ENCODE measurements at regions not wholly inside any gene's neighbourhood (a gene's known extent, or its start where the extent isn't known, plus 50 kb on each side); places are given as distances from the start of the nearest gene placed in this dataset.

DNA sequence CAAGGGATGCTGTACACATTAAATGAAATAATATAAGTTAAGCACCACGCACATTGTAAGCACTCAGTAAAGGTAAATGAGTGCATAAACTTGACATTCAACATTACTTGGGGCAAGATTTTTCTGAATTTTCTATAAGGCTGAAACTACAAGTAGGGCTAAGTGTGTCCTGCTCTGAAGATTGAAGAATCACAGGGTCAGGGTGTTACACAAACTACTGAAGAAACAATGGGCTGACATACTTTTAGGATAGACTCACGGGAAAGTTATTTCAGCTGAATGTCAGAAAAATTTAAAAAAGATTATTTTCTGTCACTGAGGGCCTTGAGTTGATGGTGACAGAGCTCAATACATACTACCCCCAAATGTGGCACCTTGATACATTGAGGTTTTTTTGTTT is 644.2 kb upstream of the PLXNA2 start:
- no peaks in the 10 kb centered on the region for H3K27me3 ChIP-seq (ENCODE audit: control insufficient read depth in 1 of 2, insufficient read depth in 1 of 2, low read length in 2 of 2)
- H2BK120ac ChIP-seq (ENCODE audit: low read depth, low read length) = no peak overlapping the region
- H3K36me3 ChIP-seq (ENCODE audit: control insufficient read depth in 1 of 2, insufficient read depth in 2 of 2, low read depth in 1 of 2, low read length in 2 of 2) = no peaks in the 10 kb centered on the region
- no peak overlapping the region for H2AFZ ChIP-seq (ENCODE audit: low read depth, low read length)
- no peak overlapping the region for H2AK5ac ChIP-seq (ENCODE audit: low read length, severe bottlenecking)
- DNase-seq = no peak
- H3K23ac ChIP-seq (ENCODE audit: low read length in 2 of 2) = no peak overlapping the region
- H3K4me1 ChIP-seq (ENCODE audit: control insufficient read depth, insufficient read depth, low read depth, low read length) = no peaks in the 10 kb centered on the region
- H3K4ac ChIP-seq (ENCODE audit: low read depth in 1 of 2, low read length in 2 of 2) = no peak overlapping the region
- no peak overlapping the region for H3K4me3 ChIP-seq (ENCODE audit: insufficient read depth in 1 of 2, low read depth in 1 of 2, low read length in 2 of 2)
- no peaks in the 10 kb centered on the region for H3K9me3 ChIP-seq (ENCODE audit: control insufficient read depth, low read length)
- no peak overlapping the region for H4K91ac ChIP-seq (ENCODE audit: low read length)
- H3K18ac ChIP-seq (ENCODE audit: low read depth in 1 of 2, low read length in 2 of 2) = no peak overlapping the region
- no peak overlapping the region for H3K27ac ChIP-seq (ENCODE audit: low read length, poor library complexity, severe bottlenecking)
- H2BK12ac ChIP-seq (ENCODE audit: low read length in 2 of 2) = no peak overlapping the region
- H3K14ac ChIP-seq (ENCODE audit: low read length in 2 of 2) = no peak overlapping the region
- H3K4me2 ChIP-seq (ENCODE audit: low read length, poor library complexity, severe bottlenecking) = no peak overlapping the region
- H4K8ac ChIP-seq (ENCODE audit: low read length) = no peak overlapping the region
- H3K79me1 ChIP-seq (replicated peaks; ENCODE audit: low read length, poor library complexity, severe bottlenecking) = no peaks in the 10 kb centered on the region
- H2BK5ac ChIP-seq (ENCODE audit: low read depth, low read length, poor library complexity, severe bottlenecking) = no peak overlapping the region
- 88% methylated on average over 2 of the region's 2 CpGs for WGBS
- H3K9ac ChIP-seq (ENCODE audit: low read length) = no peak overlapping the region
- no peak overlapping the region for H2BK15ac ChIP-seq (ENCODE audit: low read depth, poor library complexity, severe bottlenecking)

DNA sequence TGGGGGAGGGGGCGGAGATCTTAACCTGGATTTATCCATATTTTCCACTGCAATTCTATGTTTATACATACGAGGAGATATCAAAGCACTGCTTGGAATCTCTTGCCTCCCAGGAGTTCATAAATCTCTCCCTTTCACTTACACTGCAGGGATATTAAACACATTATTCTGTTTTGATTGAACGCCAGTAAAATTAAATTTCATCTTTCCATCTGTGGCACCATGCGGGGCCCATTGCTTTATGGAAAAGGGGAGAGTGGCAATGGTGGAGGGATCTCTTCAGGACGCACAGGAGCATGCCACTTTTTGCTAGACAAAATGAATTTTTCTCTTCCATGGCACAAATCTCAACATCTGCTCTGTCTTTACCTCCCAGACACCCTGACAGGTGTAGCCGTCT is 648.0 kb upstream of the PLXNA2 start:
- no peak overlapping the region for H2AK5ac ChIP-seq (ENCODE audit: low read length, severe bottlenecking)
- no peaks in the 10 kb centered on the region for H3K27me3 ChIP-seq (ENCODE audit: control insufficient read depth in 1 of 2, insufficient read depth in 1 of 2, low read length in 2 of 2)
- H3K14ac ChIP-seq (ENCODE audit: low read length in 2 of 2) = no peak overlapping the region
- no peak overlapping the region for H2BK5ac ChIP-seq (ENCODE audit: low read depth, low read length, poor library complexity, severe bottlenecking)
- no peak overlapping the region for H4K8ac ChIP-seq (ENCODE audit: low read length)
- no peak overlapping the region for H2BK12ac ChIP-seq (ENCODE audit: low read length in 2 of 2)
- no peak overlapping the region for H2AFZ ChIP-seq (ENCODE audit: low read depth, low read length)
- no peaks in the 10 kb centered on the region for H3K4me1 ChIP-seq (ENCODE audit: control insufficient read depth, insufficient read depth, low read depth, low read length)
- 93% methylated on average over 5 of the region's 6 CpGs for WGBS
- H3K18ac ChIP-seq (ENCODE audit: low read depth in 1 of 2, low read length in 2 of 2) = no peak overlapping the region
- no peaks in the 10 kb centered on the region for H3K79me1 ChIP-seq (replicated peaks; ENCODE audit: low read length, poor library complexity, severe bottlenecking)
- H2BK120ac ChIP-seq (ENCODE audit: low read depth, low read length) = no peak overlapping the region
- H4K91ac ChIP-seq (ENCODE audit: low read length) = no peak overlapping the region
- H3K4me2 ChIP-seq (ENCODE audit: low read length, poor library complexity, severe bottlenecking) = no peak overlapping the region
- no peak overlapping the region for H3K4ac ChIP-seq (ENCODE audit: low read depth in 1 of 2, low read length in 2 of 2)
- H2BK15ac ChIP-seq (ENCODE audit: low read depth, poor library complexity, severe bottlenecking) = no peak overlapping the region
- DNase-seq = no peak
- H3K27ac ChIP-seq (ENCODE audit: low read length, poor library complexity, severe bottlenecking) = no peak overlapping the region
- no peaks in the 10 kb centered on the region for H3K9me3 ChIP-seq (ENCODE audit: control insufficient read depth, low read length)
- no peak overlapping the region for H3K9ac ChIP-seq (ENCODE audit: low read length)
- H3K36me3 ChIP-seq (ENCODE audit: control insufficient read depth in 1 of 2, insufficient read depth in 2 of 2, low read depth in 1 of 2, low read length in 2 of 2) = no peaks in the 10 kb centered on the region
- H3K4me3 ChIP-seq (ENCODE audit: insufficient read depth in 1 of 2, low read depth in 1 of 2, low read length in 2 of 2) = no peak overlapping the region
- H3K23ac ChIP-seq (ENCODE audit: low read length in 2 of 2) = no peak overlapping the region

DNA sequence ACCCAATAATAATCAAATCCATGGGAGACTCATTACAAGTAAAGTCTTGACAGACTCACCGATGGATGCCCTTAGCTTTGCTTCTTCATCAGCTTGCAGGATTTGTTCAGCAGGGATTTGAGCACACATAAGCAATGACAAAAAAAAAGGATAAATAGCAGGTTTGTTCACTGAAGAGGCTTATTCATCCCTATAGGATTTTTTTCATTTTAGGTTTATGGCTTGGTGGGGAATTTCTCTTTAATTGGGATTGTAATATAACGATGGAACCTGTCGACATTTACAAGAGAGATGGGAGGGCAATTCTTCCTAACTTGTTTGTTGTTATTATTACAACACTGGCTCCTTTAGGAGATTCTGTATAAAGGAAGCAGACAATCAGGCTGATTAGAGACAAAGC is 649.1 kb upstream of the PLXNA2 start:
- 96% methylated on average over 3 of the region's 3 CpGs for WGBS
- Histone ChIP-seq H3K18ac (ENCODE audit: low read depth in 1 of 2, low read length in 2 of 2) (no peak overlapping the region), H4K91ac (ENCODE audit: low read length) (no peak overlapping the region), H2BK15ac (ENCODE audit: low read depth, poor library complexity, severe bottlenecking) (no peak overlapping the region), H3K9me3 (ENCODE audit: control insufficient read depth, low read length) (no peaks in the 10 kb centered on the region), H3K9ac (ENCODE audit: low read length) (no peak overlapping the region), H3K4me1 (ENCODE audit: control insufficient read depth, insufficient read depth, low read depth, low read length) (no peaks in the 10 kb centered on the region), H2BK120ac (ENCODE audit: low read depth, low read length) (no peak overlapping the region), H3K23ac (ENCODE audit: low read length in 2 of 2) (no peak overlapping the region), H3K27me3 (ENCODE audit: control insufficient read depth in 1 of 2, insufficient read depth in 1 of 2, low read length in 2 of 2) (no peaks in the 10 kb centered on the region), H3K36me3 (ENCODE audit: control insufficient read depth in 1 of 2, insufficient read depth in 2 of 2, low read depth in 1 of 2, low read length in 2 of 2) (no peaks in the 10 kb centered on the region), H2BK5ac (ENCODE audit: low read depth, low read length, poor library complexity, severe bottlenecking) (no peak overlapping the region), H3K27ac (ENCODE audit: low read length, poor library complexity, severe bottlenecking) (no peak overlapping the region), H3K4me3 (ENCODE audit: insufficient read depth in 1 of 2, low read depth in 1 of 2, low read length in 2 of 2) (no peak overlapping the region), H3K14ac (ENCODE audit: low read length in 2 of 2) (no peak overlapping the region), H4K8ac (ENCODE audit: low read length) (no peak overlapping the region), H2AK5ac (ENCODE audit: low read length, severe bottlenecking) (no peak overlapping the region), H2BK12ac (ENCODE audit: low read length in 2 of 2) (no peak overlapping the region), H3K4me2 (ENCODE audit: low read length, poor library complexity, severe bottlenecking) (no peak overlapping the region), H3K4ac (ENCODE audit: low read depth in 1 of 2, low read length in 2 of 2) (no peak overlapping the region), H3K79me1 (replicated peaks; ENCODE audit: low read length, poor library complexity, severe bottlenecking) (no peaks in the 10 kb centered on the region), H2AFZ (ENCODE audit: low read depth, low read length) (no peak overlapping the region)
- DNase-seq = no peak

DNA sequence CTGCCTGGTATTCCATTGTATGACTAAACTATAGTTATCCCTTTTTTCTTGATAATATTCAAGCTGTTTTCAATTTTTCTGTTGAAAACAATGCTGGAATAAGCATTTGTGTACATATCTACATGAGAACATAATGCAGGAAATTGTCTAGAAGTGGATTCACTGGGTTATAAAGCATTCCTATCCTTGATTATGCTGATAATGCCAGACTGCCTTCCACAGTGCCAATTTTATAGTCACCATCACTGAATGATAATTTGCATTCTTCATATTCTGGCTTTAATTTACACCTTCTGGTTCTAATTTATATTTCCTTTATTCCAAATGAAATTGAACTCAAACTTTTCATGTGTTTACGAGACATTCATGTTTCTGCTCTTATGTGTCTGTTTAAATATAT is 651.0 kb upstream of the PLXNA2 start:
- no peak for DNase-seq
- H2BK15ac ChIP-seq (ENCODE audit: low read depth, poor library complexity, severe bottlenecking) = no peak overlapping the region
- H3K4me2 ChIP-seq (ENCODE audit: low read length, poor library complexity, severe bottlenecking) = no peak overlapping the region
- no peak overlapping the region for H2BK5ac ChIP-seq (ENCODE audit: low read depth, low read length, poor library complexity, severe bottlenecking)
- H2AFZ ChIP-seq (ENCODE audit: low read depth, low read length) = no peak overlapping the region
- no peak overlapping the region for H4K8ac ChIP-seq (ENCODE audit: low read length)
- H3K27ac ChIP-seq (ENCODE audit: low read length, poor library complexity, severe bottlenecking) = no peak overlapping the region
- no peak overlapping the region for H3K18ac ChIP-seq (ENCODE audit: low read depth in 1 of 2, low read length in 2 of 2)
- H4K91ac ChIP-seq (ENCODE audit: low read length) = no peak overlapping the region
- no peak overlapping the region for H3K9ac ChIP-seq (ENCODE audit: low read length)
- H3K36me3 ChIP-seq (ENCODE audit: control insufficient read depth in 1 of 2, insufficient read depth in 2 of 2, low read depth in 1 of 2, low read length in 2 of 2) = no peaks in the 10 kb centered on the region
- H3K4me3 ChIP-seq (ENCODE audit: insufficient read depth in 1 of 2, low read depth in 1 of 2, low read length in 2 of 2) = no peak overlapping the region
- no CpG with 5 or more reads among the region's 1 CpG for WGBS
- no peak overlapping the region for H2BK12ac ChIP-seq (ENCODE audit: low read length in 2 of 2)
- no peaks in the 10 kb centered on the region for H3K9me3 ChIP-seq (ENCODE audit: control insufficient read depth, low read length)
- H3K14ac ChIP-seq (ENCODE audit: low read length in 2 of 2) = no peak overlapping the region
- no peaks in the 10 kb centered on the region for H3K27me3 ChIP-seq (ENCODE audit: control insufficient read depth in 1 of 2, insufficient read depth in 1 of 2, low read length in 2 of 2)
- H3K79me1 ChIP-seq (replicated peaks; ENCODE audit: low read length, poor library complexity, severe bottlenecking) = no peaks in the 10 kb centered on the region
- H2AK5ac ChIP-seq (ENCODE audit: low read length, severe bottlenecking) = no peak overlapping the region
- H2BK120ac ChIP-seq (ENCODE audit: low read depth, low read length) = no peak overlapping the region
- H3K4ac ChIP-seq (ENCODE audit: low read depth in 1 of 2, low read length in 2 of 2) = no peak overlapping the region
- no peaks in the 10 kb centered on the region for H3K4me1 ChIP-seq (ENCODE audit: control insufficient read depth, insufficient read depth, low read depth, low read length)
- no peak overlapping the region for H3K23ac ChIP-seq (ENCODE audit: low read length in 2 of 2)

All from mesenchymal stem cell (in vitro differentiated cells and primary cell).